ENCODE measurements at regions not wholly inside any gene's neighbourhood (a gene's known extent, or its start where the extent isn't known, plus 50 kb on each side); places are given as distances from the start of the nearest gene placed in this dataset.

DNA sequence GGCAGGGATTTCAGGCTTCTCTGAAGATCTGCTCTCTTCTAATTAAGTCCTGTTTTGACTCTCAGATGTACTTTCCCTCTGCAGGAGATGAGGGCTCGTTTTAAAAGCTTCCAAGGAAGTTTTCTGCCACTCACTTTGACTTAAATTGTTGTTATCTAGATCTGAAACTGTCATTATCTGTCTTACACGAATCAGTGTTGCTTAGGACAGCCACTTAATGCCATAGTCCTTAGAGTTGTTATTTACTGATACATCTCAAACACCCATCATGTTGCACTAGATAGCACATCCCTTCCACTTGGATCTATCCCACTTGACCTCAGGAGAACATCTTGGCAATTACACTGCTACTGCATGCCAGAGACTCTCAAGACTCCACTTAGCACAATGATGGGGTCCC, 86.9 kb upstream of the FAT3 start:
- TF ChIP-seq, protein P1, sequence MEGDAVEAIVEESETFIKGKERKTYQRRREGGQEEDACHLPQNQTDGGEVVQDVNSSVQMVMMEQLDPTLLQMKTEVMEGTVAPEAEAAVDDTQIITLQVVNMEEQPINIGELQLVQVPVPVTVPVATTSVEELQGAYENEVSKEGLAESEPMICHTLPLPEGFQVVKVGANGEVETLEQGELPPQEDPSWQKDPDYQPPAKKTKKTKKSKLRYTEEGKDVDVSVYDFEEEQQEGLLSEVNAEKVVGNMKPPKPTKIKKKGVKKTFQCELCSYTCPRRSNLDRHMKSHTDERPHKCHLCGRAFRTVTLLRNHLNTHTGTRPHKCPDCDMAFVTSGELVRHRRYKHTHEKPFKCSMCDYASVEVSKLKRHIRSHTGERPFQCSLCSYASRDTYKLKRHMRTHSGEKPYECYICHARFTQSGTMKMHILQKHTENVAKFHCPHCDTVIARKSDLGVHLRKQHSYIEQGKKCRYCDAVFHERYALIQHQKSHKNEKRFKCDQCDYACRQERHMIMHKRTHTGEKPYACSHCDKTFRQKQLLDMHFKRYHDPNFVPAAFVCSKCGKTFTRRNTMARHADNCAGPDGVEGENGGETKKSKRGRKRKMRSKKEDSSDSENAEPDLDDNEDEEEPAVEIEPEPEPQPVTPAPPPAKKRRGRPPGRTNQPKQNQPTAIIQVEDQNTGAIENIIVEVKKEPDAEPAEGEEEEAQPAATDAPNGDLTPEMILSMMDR (IDR thresholded peaks at IDR 0.05; ENCODE audit: low read length): no peak
- TF ChIP-seq EZH2phosphoT487 (IDR thresholded peaks at IDR 0.05; ENCODE audit: low read length): no peak
